Body of pancreas (tissue), 4 donors: ENCODE measurements at regions not wholly inside any gene's neighbourhood (a gene's known extent, or its start where the extent isn't known, plus 50 kb on each side); places are given as distances from the start of the nearest gene placed in this dataset.

Source experiments
- ATAC-seq: fragments of 150-250 bp; one replicate; pipeline ENCODE4 v1.9.1; 2016
- DNase-seq, 4 donors: peaks; one replicate each; pipeline ENCODE4 v3.0.0-alpha.2; 2019
- H3K27ac ChIP-seq, 4 donors: fragments of 200-600 bp; sonication (generic); 1 replicate in 3 of 4; 2 replicates in 1 of 4; pipeline versions ENCODE4 v1.5.1 to v1.6.1; 2016 to 2019; ENCODE audit warnings: mild to moderate bottlenecking in 1 of 4, mixed read lengths in 1 of 4, moderate library complexity in 1 of 4
- H3K27me3 ChIP-seq, 2 donors: fragments of 200-600 bp; sonication (generic); one replicate each; pipeline ENCODE4 v1.6.0; 2016; ENCODE audit warnings: mild to moderate bottlenecking in 1 of 2
- H3K36me3 ChIP-seq, 2 donors: fragments of 200-600 bp; sonication (generic); replicated peaks in 1 of 2; 2 replicates each; pipeline ENCODE4 v1.5.1; 2016; ENCODE audit warnings: low read depth in 2 of 2; ENCODE audit not compliant: insufficient read depth in 1 of 2
- H3K4me1 ChIP-seq: fragments of 200-600 bp; sonication (generic); one replicate; pipeline ENCODE4 v1.6.0; 2016
- H3K4me3 ChIP-seq, 2 donors: fragments of 200-600 bp; sonication (generic); 1 replicate in 1 of 2; 2 replicates in 1 of 2; pipeline ENCODE4 v1.5.1; 2016 to 2019
- H3K9me3 ChIP-seq, 3 donors: fragments of 200-600 bp; sonication (generic); 1 replicate in 2 of 3; 2 replicates in 1 of 3; pipeline ENCODE4 v1.5.1; 2016
- POLR2A ChIP-seq, 3 donors: fragments of 450-650 bp; IDR thresholded peaks; one replicate each; pipeline ENCODE4 v1.6.1; 2016; ENCODE audit warnings: antibody characterized with exemption in 3 of 3, mild to moderate bottlenecking in 2 of 3
- WGBS, 2 donors: methylation state at CpG; one replicate each; pipeline ENCODE4 v1.1.5; 2017; 5-methylcytosine and 5-hydroxymethylcytosine counted together
- intact Hi-C: fragments of 100-400 bp; cut with DNase I; formaldehyde crosslinking; loops from one replicate; pipeline ENCODE4 v1.15.1; 2023
- TF ChIP-seq, protein P1 (sequence below), 7 experiments: fragments of 450-650 bp in 4 of 7; fragments of 200-600 bp in 3 of 7; sonication (generic) in 3 of 7; IDR thresholded peaks; one replicate each; pipeline ENCODE4 v1.5.1; 2016 to 2019; ENCODE audit warnings: antibody characterized with exemption in 7 of 7

DNA sequence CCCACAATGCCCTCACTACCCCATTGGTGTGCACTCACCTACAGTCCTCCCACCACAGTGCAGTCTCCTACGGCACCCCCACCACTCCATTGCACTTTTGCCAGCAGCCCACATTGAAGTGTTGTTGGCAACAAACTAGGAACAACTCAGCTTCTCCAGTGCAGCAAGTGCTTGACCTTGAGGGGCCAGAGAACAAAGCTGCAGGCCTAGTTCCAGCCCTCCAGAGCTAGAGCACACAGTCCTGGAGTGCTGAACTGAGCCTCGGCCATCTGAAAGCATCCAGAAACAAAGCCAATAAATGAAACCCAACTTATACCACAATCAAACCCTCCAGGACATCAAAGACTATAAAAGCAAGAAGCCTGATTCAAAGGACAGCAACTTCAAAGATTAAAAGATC lies 129.9 kb downstream of the C1orf94 start:
- Histone ChIP-seq H3K27me3 (no peaks in the 10 kb centered on the region), H3K27ac (no peak overlapping the region), H3K4me3 (no peak overlapping the region), H3K9me3 (no peaks in the 10 kb centered on the region), H3K36me3 (no peaks in the 10 kb centered on the region), H3K4me1 (no peaks in the 10 kb centered on the region)
- WGBS, 2 donors, result 53 to 55% methylated on average over 2 of the region's 2 CpGs
- no peak for ATAC-seq
- intact Hi-C loops, result no loop called here
- DNase-seq, result no peak
- TF ChIP-seq, protein P1, sequence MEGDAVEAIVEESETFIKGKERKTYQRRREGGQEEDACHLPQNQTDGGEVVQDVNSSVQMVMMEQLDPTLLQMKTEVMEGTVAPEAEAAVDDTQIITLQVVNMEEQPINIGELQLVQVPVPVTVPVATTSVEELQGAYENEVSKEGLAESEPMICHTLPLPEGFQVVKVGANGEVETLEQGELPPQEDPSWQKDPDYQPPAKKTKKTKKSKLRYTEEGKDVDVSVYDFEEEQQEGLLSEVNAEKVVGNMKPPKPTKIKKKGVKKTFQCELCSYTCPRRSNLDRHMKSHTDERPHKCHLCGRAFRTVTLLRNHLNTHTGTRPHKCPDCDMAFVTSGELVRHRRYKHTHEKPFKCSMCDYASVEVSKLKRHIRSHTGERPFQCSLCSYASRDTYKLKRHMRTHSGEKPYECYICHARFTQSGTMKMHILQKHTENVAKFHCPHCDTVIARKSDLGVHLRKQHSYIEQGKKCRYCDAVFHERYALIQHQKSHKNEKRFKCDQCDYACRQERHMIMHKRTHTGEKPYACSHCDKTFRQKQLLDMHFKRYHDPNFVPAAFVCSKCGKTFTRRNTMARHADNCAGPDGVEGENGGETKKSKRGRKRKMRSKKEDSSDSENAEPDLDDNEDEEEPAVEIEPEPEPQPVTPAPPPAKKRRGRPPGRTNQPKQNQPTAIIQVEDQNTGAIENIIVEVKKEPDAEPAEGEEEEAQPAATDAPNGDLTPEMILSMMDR (IDR thresholded peaks at IDR 0.05), result no peak
- TF ChIP-seq POLR2A (IDR thresholded peaks at IDR 0.05), result no peak

- TF ChIP-seq, protein P1 (IDR thresholded peaks at IDR 0.05), result no peak
- no peak for TF ChIP-seq POLR2A (IDR thresholded peaks at IDR 0.05)
- ATAC-seq (no peak), DNase-seq (no peak)
- H3K27ac ChIP-seq, result no peak overlapping the region
- no peaks in the 10 kb centered on the region for H3K27me3 ChIP-seq
- intact Hi-C loops, result no loop called here
- H3K36me3 ChIP-seq, result no peaks in the 10 kb centered on the region
- 5 to 24% methylated on average over 1 of the region's 1 CpG for WGBS, 2 donors
- no peaks in the 10 kb centered on the region for H3K4me1 ChIP-seq
- H3K4me3 ChIP-seq, result no peak overlapping the region
- H3K9me3 ChIP-seq, result peaks cover 0 to 6% (median 0%) of the 10 kb centered on the region in 3 donors
Measured at GRCh38 chr1:34312359-34312758, 135.7 kb downstream of the C1orf94 start.

DNA sequence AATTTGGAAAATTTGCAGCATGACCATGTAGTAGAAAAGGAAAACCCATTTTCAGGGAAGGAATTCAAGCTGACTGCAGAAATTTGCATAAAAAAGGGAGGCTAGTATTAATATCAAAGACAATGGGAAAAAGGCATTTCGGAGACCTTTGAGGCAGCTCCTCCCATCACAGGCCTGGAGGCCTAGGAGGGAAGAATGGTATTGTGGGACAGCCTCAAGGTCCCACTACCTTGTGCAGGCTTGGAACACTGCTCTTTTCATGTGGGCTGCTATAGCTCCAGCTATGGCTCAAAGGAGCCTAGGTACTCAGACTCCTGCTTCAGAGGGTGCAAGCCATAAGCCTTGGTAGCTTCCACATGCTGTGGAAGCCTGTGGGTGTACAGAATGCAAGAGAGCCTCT lies 139.3 kb downstream of the C1orf94 start:
- no peaks in the 10 kb centered on the region for H3K4me1 ChIP-seq
- intact Hi-C loops, result no loop called here
- 60 to 74% methylated on average over 1 of the region's 1 CpG for WGBS, 2 donors
- TF ChIP-seq, protein P1 (IDR thresholded peaks at IDR 0.05), result no peak
- no peak for TF ChIP-seq POLR2A (IDR thresholded peaks at IDR 0.05)
- peaks cover 0 to 6% (median 0%) of the 10 kb centered on the region in 3 donors for H3K9me3 ChIP-seq
- H3K4me3 ChIP-seq, result no peak overlapping the region
- no peak for ATAC-seq
- H3K36me3 ChIP-seq, result no peaks in the 10 kb centered on the region
- no peak overlapping the region for H3K27ac ChIP-seq
- DNase-seq, result no peak
- no peaks in the 10 kb centered on the region for H3K27me3 ChIP-seq

GRCh38 chr1:34316773-34317172 lies 140.1 kb downstream of the C1orf94 start:
- TF ChIP-seq, protein P1 (IDR thresholded peaks at IDR 0.05), result no peak
- no peak for TF ChIP-seq POLR2A (IDR thresholded peaks at IDR 0.05)
- H3K9me3 ChIP-seq, result peaks cover 0 to 6% (median 0%) of the 10 kb centered on the region in 3 donors
- H3K36me3 ChIP-seq, result no peaks in the 10 kb centered on the region
- H3K4me1 ChIP-seq, result no peaks in the 10 kb centered on the region
- ATAC-seq, result no peak
- no peak for DNase-seq
- H3K27ac ChIP-seq, result no peak overlapping the region
- H3K4me3 ChIP-seq, result no peak overlapping the region
- intact Hi-C loops, result no loop called here
- H3K27me3 ChIP-seq, result no peaks in the 10 kb centered on the region

- DNase-seq (no peak), ATAC-seq (no peak)
- WGBS, 2 donors, result 51 to 59% methylated on average over 4 of the region's 4 CpGs
- Histone ChIP-seq H3K9me3 (peaks cover 0 to 6% (median 0%) of the 10 kb centered on the region in 3 donors), H3K36me3 (no peaks in the 10 kb centered on the region), H3K27ac (no peak overlapping the region), H3K4me3 (no peak overlapping the region), H3K4me1 (no peaks in the 10 kb centered on the region), H3K27me3 (no peaks in the 10 kb centered on the region)
- no peak for TF ChIP-seq POLR2A (IDR thresholded peaks at IDR 0.05)
- TF ChIP-seq, protein P1 (IDR thresholded peaks at IDR 0.05), result no peak
- intact Hi-C loops, result no loop called here
Measured at GRCh38 chr1:34319218-34319617, 142.5 kb downstream of the C1orf94 start.
